ENCODE measurements at regions not wholly inside any gene's neighbourhood (a gene's known extent, or its start where the extent isn't known, plus 50 kb on each side); places are given as distances from the start of the nearest gene placed in this dataset.

- Histone ChIP-seq H3K9me3 (ENCODE audit: control insufficient read depth, low read depth, low read length) (no peaks in the 10 kb centered on the region), H2AFZ (ENCODE audit: control insufficient read depth, low read length) (no peak overlapping the region), H3K27me3 (ENCODE audit: control insufficient read depth, extremely low read depth, insufficient read depth, low read length) (no peaks in the 10 kb centered on the region), H3K79me2 (ENCODE audit: control insufficient read depth, insufficient read depth, low read length) (no peaks in the 10 kb centered on the region), H3K9ac (ENCODE audit: control insufficient read depth, extremely low read depth, insufficient read depth, low read length) (no peak overlapping the region), H3K4me2 (ENCODE audit: control insufficient read depth, extremely low read depth, insufficient read depth, low read depth, low read length) (no peak overlapping the region), H3K9me1 (ENCODE audit: control insufficient read depth, extremely low read depth, insufficient read depth, low read length) (no peaks in the 10 kb centered on the region), H3K36me3 (ENCODE audit: control insufficient read depth in 2 of 2, extremely low read depth in 1 of 2, insufficient read depth in 2 of 2, low read length in 2 of 2) (no peaks in the 10 kb centered on the region), H3K27ac (ENCODE audit: control insufficient read depth, insufficient read depth, low read length) (no peak overlapping the region), H3K4me3 (ENCODE audit: control insufficient read depth in 2 of 3, extremely low read depth in 1 of 3, insufficient read depth in 2 of 3, low read depth in 1 of 3, low read length in 3 of 3) (no peak overlapping the region), H3K4me1 (ENCODE audit: control insufficient read depth, extremely low read depth, insufficient read depth, low read length) (no peaks in the 10 kb centered on the region), H4K20me1 (ENCODE audit: control insufficient read depth, extremely low read depth, insufficient read depth, low read length) (no peaks in the 10 kb centered on the region)
- FAIRE-seq (no peak), DNase-seq (ENCODE audit: low read depth, low spot score) (no peak)
- dilution Hi-C loops (cut with MboI; ENCODE audit: extremely low pct_ligation_motif_present, low sequenced_read_pairs): no loop called here
- TF ChIP-seq EZH2 (IDR thresholded peaks at IDR 0.05; ENCODE audit: low read length): no peak
Observed at GRCh38 chr5:164518067-164518740, 1012.8 kb downstream of the MAT2B start.

- no peaks in the 10 kb centered on the region for H3K9me1 ChIP-seq (ENCODE audit: control insufficient read depth, extremely low read depth, insufficient read depth, low read length)
- no peaks in the 10 kb centered on the region for H3K4me1 ChIP-seq (ENCODE audit: control insufficient read depth, extremely low read depth, insufficient read depth, low read length)
- TF ChIP-seq EZH2 (IDR thresholded peaks at IDR 0.05; ENCODE audit: low read length): no peak
- TF ChIP-seq CTCF (optimal IDR thresholded peaks at IDR 0.05 in 1 of 3, IDR thresholded peaks at IDR 0.05 in 1 of 3, conservative IDR thresholded peaks at IDR 0.05 in 1 of 3; ENCODE audit: extremely low read depth in 1 of 3, insufficient read depth in 2 of 3, low read length in 3 of 3): no peak
- H3K27ac ChIP-seq (ENCODE audit: control insufficient read depth, insufficient read depth, low read length): no peak overlapping the region
- no peak for FAIRE-seq
- H3K9ac ChIP-seq (ENCODE audit: control insufficient read depth, extremely low read depth, insufficient read depth, low read length): no peak overlapping the region
- no peaks in the 10 kb centered on the region for H3K9me3 ChIP-seq (ENCODE audit: control insufficient read depth, low read depth, low read length)
- no peaks in the 10 kb centered on the region for H3K79me2 ChIP-seq (ENCODE audit: control insufficient read depth, insufficient read depth, low read length)
- no peak overlapping the region for H3K4me3 ChIP-seq (ENCODE audit: control insufficient read depth in 2 of 3, extremely low read depth in 1 of 3, insufficient read depth in 2 of 3, low read depth in 1 of 3, low read length in 3 of 3)
- no peak overlapping the region for H2AFZ ChIP-seq (ENCODE audit: control insufficient read depth, low read length)
- H3K4me2 ChIP-seq (ENCODE audit: control insufficient read depth, extremely low read depth, insufficient read depth, low read depth, low read length): no peak overlapping the region
- H4K20me1 ChIP-seq (ENCODE audit: control insufficient read depth, extremely low read depth, insufficient read depth, low read length): no peaks in the 10 kb centered on the region
- no peak for DNase-seq (ENCODE audit: low read depth, low spot score)
- no peaks in the 10 kb centered on the region for H3K36me3 ChIP-seq (ENCODE audit: control insufficient read depth in 2 of 2, extremely low read depth in 1 of 2, insufficient read depth in 2 of 2, low read length in 2 of 2)
- dilution Hi-C loops (cut with MboI; ENCODE audit: extremely low pct_ligation_motif_present, low sequenced_read_pairs): no loop called here
- H3K27me3 ChIP-seq (ENCODE audit: control insufficient read depth, extremely low read depth, insufficient read depth, low read length): no peaks in the 10 kb centered on the region
Observed at GRCh38 chr5:164518741-164519080, 1013.3 kb downstream of the MAT2B start.

All from keratinocyte (primary cell).